Activated effector memory CD4-positive, alpha-beta T cell treated with Interleukin-2 at 50 U/mL for 16 hours (primary cell): ENCODE measurements at regions not wholly inside any gene's neighbourhood (a gene's known extent, or its start where the extent isn't known, plus 50 kb on each side); places are given as distances from the start of the nearest gene placed in this dataset.
"Not testable (repeated sequence)": the region's sequence is repeated elsewhere in the genome, so short reads cannot be mapped to it uniquely, and the experiment has no call there.

Experiments
- DNase-seq: peaks from one replicate; pipeline ENCODE4 v3.0.0-alpha.2; 2020

DNA sequence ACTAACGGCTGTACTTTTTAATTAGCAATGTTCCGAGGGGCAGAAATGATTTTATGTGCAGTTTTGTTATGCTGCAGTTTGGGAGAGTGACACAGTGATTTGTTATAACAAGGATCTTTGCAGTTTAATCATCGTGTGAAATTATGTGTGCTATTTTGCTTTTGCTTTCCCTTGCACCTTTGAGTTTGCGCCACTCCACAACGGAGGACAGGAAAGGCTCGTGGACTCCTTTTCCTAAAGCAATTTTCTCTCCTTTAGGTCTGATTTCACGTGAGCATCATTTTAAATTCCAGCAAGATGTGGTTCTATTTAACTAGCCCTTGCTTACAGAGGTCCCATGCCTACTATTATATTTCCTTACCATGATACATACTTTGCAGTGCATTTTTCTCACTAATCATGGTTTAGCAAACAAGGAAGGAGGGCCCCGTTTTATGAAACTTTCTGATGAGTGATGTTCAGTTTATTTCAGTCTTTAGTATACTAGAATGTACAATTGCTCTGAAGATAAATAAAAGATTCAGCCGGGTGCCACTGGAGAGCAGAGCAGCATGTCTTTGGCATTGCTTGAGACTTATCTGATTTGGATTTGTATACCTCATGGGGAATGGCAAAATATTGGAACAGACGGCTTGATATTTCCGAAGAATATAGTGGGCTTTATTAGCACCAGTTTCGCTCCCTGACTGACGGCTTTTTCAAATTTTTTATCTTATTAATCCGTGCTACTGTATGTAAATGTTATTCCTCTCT lies 528.2 kb upstream of the FANCL start:
- DNase-seq = no peak

DNA sequence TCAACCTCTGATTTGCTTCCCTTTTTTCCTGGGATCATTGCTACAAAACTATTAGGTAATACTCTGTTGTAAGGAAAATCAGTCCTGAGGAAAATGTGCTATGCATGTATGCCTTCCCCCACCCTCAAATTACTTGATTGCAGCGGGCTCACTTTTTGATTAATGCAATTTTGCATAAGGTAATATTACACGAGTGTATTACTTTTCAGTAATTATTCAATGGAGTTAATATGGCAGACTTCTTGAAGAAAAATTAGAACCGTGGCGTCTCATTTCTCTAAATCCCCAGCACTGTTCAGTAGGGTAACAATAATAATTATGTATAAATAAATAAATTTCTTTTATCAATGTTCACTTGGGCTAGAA lies 527.6 kb upstream of the FANCL start:
- no peak for DNase-seq

DNA sequence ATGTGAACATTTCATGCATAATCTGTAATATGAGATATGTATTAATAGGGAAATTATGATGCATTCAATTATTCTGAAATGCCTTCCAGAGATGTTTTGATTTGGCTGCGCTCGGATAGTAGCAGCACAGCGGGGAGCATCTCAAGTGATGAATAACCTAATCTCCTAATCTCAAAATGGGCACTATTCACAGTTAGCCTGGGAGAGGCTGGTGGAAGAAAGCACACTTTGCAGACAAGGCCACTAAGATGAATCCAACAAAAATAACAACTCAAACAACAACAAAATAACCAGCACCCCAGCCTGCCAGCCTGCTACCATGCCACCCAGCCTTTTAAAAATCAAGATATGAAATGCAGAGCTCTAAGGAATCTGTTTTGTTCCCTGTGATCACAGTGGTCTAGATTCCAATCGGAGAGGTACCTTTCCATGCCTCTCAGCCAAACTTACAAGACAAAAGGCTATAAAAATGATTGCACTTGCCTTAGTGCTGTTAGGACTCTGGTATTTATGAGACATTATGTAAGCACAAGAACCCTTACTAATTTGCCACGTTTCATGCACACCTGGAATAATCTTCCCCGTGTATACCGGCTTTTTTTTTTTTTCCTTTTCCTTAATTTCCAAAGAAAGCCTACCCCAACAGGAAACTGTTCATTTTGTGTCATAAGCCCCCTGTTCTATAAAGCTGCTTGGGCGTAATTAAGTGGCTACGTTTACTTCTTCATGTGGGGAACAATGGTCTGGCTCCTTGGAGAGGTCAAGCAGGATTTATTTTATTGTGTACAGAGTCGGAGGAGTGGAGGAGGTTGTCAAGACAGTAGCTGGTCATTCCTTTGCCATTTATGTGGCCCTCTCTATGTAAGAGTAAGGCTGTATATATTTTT lies 526.9 kb upstream of the FANCL start:
- DNase-seq = no peak

DNA sequence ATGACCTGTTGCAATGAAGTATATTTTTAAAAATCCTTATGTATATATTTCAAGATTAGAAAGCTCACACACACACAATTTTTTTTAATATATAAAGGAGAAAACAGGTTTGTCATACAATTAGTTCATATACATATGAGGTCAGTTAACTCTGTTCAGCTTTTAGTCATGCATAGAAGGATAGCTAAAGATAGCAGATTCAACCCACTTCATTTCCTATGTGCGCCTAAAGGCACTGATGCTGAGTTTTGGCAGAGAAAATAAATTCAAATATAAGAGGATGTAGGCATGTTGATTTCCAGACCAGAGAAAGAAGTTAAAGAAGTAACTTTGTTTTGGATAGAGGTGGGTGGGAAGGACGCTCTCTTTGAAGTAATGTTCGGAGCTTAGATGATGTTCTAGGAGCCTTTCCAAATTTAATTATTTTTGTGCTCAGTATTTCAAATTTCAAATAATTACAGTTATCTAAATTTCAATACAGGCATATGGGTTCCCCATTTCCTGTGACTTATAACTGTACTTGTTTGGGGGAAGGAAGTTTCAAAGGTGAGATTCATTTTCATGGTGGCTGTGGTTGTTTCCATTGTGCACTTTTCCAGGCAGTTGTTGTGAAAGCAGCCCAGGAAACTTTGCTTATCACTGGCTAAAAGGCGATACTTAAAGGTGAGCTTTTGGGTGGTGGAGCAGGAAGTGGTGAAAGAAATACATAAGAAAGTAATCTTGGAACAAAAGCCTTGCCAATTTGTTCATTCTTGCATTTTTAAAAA lies 523.4 kb upstream of the FANCL start:
- no peak for DNase-seq

DNA sequence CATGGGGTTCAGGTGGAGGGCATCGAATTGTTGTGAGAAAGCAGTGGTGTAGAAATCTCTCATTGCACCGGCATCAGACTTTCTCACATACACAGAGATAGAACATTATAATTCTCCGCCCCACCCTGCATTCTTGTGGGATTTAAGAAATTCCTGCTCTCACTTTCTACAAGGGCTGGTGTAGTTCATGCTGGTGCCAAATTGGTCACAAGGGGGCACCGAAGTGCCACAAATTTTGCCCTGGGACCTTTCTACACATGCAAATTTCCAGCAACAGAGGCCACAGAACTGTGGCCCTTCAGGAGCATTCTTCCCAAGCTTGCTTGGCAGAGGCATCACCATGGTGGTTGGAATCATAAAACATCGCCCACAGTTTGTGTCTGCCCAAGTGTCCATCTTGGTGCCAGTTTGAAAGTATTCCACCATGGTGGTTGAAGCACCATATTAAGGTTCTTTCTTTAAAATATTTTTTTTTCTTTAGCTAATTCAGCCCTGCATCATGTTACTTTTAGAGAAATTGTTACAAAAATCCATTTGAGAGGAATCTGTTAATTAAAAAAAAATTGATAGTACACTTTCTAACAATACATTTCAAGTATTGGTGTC lies 521.2 kb upstream of the FANCL start:
- DNase-seq = no peak

DNA sequence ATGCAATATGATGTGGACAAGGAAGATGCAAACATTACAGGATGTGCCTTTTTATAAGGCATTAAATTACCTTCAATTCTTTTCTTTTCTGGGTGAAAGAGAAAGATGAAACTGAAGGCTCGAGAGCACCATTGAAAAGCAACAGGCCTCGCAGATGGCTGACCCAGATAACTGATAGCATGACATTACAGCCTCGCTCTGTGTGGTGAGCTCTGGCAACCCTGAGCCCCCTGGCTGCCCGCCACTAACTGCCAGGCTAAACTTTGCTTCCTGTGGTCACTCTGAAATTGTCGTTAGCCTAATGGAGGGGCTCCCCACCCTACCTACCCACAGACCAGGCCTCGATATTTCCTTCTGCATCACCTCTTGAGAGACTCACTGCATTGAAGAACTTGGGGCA lies 516.8 kb upstream of the FANCL start:
- DNase-seq = no peak

DNA sequence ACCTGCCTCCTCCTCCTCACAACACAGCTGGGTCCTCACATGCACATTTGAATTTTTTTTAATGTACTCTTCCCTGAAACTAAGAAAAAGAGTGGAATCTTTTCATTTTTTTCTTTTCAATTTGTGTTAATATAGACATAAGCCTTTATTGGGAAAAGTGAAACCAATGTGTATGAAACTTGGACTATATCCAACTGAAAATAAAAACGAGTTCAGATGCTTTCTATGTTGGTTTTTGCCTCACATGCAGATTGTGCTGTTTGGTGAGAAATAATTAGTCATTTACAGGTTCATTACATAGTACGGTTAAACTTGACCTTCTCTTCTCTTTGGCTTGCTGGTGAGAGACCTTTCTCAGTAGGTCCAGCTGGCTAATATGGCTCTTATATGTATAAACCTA lies 515.2 kb upstream of the FANCL start:
- DNase-seq = no peak

DNA sequence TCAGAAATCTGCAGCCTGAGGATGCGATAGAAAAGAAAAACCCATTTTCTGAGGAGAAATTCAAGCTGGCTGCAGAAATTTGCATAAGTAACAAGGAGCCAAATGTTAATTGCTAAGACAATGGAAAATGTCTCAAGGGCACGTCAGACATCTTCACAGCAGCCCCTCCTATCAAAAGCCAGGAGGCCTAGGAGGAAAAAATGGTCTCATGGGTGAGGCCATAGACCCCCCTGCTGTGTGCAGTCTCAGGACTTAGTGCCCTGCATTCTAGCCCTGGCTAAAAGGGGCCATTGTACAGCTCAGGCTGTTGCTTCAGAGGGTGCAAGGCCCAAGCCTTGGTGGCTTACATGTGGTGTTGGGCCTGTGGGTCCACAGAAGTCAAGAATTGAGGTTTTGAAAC lies 511.4 kb upstream of the FANCL start:
- not testable (repeated sequence) for DNase-seq

DNA sequence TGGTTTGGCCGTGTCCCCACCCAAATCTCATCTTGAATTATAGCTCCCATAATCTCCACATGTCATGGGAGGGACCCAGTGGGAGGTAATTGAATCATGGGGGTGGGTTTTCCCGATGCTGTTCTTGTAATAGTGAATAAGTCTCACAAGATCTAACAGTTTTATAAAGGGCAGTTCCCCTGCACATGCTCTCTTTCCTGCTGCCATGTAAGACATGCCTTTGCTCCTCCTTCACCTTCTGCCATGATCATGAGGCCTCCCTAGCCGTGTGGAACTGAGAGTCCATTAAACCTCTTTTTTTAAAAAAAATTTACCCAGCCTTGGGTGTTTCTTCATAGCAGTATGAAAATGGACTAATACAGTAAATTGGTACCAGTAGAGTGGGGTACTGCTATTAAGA lies 510.6 kb upstream of the FANCL start:
- DNase-seq = not testable (repeated sequence)

DNA sequence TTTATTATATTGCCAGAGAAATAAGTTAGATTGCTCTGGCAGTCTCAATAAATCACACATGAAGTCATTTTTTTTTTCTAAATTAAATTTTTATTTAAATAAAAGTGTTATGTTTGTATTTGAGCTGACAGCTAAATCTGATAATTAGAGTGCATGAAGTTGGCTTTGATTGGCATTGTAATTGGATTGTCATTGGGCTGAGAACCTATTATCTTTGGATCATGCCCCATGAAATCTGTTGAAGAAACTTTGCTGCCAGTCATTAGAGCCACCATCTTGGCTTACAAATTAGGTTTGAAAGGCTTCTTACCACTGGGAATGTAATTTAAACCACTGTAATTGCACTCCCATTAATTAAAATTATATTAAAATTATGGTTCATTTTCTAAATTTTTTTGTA lies 507.9 kb upstream of the FANCL start:
- no peak for DNase-seq

DNA sequence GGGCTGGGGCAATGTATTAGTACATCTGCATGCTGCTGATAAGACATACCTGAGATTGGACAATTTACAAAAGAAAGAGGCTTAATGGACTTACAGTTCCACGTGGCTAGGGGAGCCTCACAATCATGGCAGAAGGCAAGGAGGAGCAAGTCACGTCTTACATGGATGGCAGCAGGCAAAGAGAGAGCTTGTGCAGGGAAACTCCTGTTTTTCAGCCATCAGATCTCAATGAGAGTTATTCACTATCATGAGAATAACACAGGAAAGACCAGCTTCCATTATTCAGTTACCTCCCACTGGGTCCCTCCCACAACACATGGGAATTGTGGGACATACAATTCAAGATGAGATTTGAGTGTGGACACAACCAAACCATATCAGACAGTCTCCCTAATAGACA lies 504.2 kb upstream of the FANCL start:
- not testable (repeated sequence) for DNase-seq

DNA sequence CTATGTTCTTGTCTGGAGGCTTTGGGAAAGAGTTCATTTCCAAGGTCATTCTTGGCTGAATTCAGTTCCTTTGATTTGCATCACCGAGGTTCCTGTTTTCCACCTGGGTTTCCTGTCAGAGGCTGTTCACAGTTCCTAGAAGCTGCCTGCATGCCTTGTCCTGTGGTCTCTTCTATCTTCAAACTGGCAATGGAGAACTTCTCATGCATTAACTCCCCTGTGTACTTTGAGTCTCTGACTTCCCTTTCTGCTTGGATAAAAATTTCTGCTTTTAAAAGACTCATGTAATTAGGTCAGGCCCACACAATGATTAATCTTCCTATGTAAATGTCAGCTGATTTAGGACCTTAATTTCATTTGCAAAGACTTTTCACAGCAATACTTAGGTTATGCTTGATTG lies 499.3 kb upstream of the FANCL start:
- DNase-seq = no peak

DNA sequence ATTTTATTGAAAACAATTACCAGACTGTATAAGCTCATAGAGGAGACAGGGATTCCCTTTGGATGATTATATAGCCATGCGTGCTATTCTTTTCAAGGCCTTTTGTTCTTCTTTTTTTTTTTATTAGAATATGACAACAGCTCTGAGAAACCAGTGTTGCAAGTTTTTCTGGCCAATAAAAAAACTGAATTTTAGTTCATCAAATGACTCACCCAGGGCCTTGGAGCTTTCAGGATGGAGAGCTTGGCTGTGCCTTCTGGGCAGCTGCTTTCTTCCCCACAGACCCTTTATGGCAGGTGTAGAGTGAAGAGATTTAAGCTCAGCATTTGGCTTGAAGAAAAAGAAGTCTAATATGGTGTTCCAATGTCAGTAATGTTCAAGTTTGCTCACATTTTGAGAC lies 497.9 kb upstream of the FANCL start:
- no peak for DNase-seq

DNA sequence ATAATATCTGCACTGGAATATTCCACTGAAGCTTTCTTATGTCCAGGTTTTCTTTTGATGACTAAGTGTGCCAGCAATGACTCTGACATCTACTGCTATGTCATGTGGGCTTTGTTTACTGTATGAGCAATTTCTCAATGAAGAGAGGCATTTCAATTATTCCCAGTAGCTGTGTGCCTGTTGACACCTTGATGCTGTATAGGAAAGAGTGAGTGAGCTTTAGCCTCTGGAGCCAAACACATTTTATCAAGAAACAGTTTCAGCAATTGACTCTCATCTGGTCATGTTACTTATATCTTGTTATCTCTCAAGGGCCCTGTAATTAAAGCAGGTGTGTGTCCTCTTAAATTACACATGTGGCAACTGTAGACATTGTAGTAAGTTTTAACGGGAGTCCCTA lies 493.2 kb upstream of the FANCL start:
- no peak for DNase-seq

DNA sequence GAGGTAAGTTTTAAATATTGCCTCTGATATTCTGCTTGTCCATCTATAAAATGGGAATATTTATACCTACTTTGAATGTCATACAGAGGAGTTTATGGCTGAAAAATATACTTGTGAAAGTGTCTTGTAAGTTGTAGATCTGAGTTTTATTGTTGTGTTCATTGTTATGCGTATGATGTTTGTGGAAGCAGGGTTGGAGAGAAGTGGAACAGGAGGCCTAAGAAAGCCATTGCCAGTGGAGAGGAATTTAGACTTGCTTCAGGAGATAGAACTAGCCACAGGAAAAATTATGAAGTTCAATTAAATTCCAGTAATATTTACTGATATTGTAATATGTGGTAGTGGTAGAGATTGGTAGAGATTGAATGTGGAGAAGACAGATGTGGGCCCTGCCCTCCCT lies 491.9 kb upstream of the FANCL start:
- no peak for DNase-seq

DNA sequence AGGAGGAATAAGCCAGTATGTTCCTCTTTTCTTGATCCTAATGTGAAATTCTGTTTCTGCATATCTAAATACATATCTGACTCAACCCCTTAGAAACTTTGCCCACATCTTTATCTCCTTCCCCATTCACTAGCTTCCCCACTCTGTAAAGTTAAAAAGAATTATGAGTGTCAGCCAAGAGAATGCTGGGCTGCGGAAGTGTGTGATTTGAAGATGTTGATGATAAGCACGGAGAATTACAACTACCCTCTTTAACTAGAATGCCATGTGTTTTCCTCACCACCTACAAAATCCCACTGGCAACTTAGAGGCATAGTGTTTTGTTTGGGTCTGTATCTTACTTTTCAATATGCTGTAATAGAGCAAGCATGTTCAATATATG lies 490.4 kb upstream of the FANCL start:
- DNase-seq = no peak

DNA sequence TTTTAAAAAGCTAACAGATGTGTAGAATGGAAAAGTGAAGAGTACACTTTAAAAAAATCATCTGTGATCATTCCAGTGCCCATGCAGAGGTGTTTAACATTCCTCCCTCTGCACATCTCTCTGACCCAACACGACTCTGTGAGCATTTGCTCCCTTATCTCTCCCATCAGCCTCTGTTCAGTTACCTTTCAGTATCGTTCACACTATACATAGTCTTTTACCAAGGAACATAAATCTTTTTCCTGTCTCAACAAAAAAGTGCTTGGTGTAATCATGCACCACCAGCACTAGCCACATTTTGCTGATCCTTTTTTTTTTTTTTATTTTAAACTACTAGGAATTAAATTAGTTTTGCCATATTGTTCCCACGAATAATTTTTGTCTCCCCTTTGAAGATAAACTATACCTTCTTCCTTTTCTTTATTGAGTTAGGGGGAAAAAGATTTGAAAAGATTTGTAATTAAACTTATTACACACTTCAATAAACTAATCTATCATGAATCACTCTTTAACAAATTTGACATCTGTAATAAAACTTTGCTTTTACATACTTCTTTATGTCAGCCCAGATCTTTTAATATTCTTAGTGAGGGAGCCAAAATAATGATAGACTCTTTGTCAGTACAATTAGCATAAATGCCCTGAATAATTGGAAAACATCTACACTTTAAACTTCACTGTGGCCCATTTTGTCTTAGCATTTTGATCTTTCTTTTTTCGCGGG lies 489.8 kb upstream of the FANCL start:
- no peak for DNase-seq

DNA sequence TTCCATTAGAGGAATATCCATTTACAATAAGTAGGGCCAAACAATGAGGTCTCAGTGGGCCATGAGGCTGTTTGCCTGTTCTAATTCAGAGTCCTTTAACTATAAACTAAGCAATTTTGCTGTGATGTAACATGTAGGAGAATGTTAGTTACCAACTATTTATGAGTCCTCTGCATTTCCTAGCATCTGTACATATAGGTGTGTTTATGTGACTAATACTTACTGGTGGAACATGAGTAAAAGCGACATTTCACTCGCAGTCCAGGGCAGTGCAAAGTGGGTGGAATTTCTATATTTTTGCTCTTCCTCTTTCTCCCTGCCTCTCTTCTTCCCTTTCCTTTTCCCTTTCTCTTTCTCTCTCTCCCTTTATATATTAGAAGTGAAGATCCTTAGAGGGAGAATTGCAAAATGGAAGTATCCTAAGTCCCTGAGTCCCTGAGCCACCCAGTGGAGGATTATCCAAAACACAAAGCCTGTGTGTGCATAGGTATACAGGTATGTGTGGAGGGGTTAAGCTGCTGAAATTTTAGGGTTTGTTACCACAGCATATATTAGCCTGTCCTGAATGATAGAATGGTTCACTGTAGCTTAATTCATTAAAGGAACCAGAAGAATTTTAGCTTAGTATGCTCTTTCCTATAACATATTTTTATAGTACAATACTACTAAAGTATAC lies 487.0 kb upstream of the FANCL start:
- DNase-seq = no peak

DNA sequence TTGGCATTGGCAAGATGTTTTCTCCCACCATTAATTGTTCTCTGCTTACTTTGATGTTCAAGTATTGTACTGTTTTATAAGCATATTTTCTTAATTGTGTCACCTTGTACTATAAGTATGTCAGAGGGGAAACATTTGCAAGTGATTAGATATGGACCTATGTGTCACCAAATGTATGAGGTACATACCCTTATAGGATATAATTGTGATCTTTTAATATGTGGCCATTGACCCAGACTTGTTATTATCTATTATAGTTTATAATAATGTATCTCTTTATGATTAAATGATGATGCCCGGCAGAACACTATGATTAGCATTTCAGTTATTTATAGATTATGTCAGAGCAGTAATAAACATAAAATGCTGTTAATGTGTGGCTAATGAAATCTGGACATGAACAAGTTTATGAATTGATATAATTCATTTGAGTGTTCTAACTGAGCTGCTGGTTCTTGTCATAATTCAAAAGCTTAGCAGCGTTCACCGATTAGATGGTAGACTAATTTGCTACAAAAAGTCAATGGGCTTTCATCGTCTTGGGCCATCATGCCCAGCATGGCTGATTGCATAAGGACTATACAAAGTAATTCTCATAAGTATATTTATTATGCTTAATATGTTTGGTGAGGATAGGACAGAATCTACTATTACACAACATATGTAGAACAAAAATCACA lies 480.9 kb upstream of the FANCL start:
- no peak for DNase-seq

DNA sequence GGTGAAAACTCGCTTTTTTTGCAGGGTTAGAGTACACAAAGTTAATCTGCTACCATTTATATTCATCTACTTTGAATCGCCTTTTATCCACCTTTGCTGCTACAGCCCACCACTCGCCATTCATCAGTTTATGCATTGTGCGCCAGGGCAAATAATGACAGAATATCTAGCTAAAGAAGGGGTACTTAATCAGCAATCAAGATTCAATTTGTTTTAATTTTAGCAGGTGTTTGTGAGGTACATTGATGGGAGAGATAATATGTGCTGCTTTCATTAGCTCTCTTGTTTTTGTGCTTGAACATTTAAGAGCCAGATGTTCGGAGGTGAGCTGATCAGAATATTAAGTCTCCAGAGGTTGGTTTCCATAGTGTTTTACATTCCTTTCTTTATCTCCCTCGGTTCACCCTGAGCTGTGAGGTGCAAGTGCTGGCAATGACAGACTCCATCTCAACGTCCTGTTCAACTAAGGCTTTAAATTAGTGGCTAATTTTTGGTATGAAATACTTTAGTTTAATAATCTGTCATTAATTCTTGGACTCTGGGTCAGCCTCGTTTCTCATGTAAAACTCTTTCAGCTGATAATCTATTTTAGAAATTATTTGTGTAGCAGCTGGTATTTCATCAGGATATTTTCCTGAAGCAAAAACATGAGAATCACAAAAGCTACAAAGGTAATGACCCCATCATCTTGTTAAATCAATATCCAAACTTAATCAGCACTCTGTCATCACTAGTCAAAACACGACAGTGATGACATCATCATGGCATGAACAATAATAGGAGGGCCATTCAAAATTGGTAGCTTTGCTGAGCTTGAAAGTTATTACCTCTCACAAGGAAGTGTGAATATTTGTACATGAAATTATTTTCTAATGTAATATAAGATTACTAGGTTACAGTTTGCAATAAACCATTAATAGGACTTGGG lies 479.9 kb upstream of the FANCL start:
- DNase-seq = no peak
